ENCODE measurements at regions not wholly inside any gene's neighbourhood (a gene's known extent, or its start where the extent isn't known, plus 50 kb on each side); places are given as distances from the start of the nearest gene placed in this dataset.

- TF ChIP-seq POLR2AphosphoS5 (IDR thresholded peaks at IDR 0.05) (no peak), POLR2A (IDR thresholded peaks at IDR 0.05) (no peak), CTCF (IDR thresholded peaks at IDR 0.05) (no peak)
Measured at GRCh38 chr9:78430387-78430786, 133.5 kb downstream of the PSAT1 start.

Data from breast epithelium (tissue), 3 donors.